Osteoblast (primary cell): ENCODE measurements at regions not wholly inside any gene's neighbourhood (a gene's known extent, or its start where the extent isn't known, plus 50 kb on each side); places are given as distances from the start of the nearest gene placed in this dataset.

Source experiments
- DNase-seq: peaks from one replicate; pipeline ENCODE4 v3.0.0; 2011; ENCODE audit warnings: low spot score, mixed read lengths; ENCODE audit not compliant: insufficient read length; ENCODE audit errors: missing footprints
- H2AFZ ChIP-seq: 2 replicates; pipeline ENCODE4 v1.6.0; 2011; ENCODE audit warnings: mild to moderate bottlenecking, low read length
- H3K27ac ChIP-seq: 2 replicates; pipeline ENCODE4 v1.5.1; 2011; ENCODE audit warnings: mild to moderate bottlenecking, low read depth, low read length, moderate library complexity
- H3K27me3 ChIP-seq: 2 replicates; pipeline ENCODE4 v1.6.0; 2012; ENCODE audit warnings: mild to moderate bottlenecking, control low read depth, inconsistent platforms, low read length, moderate library complexity; ENCODE audit not compliant: insufficient read depth
- H3K36me3 ChIP-seq: 2 replicates; pipeline ENCODE4 v1.5.1; 2011; ENCODE audit warnings: mild to moderate bottlenecking, low read length, control low read depth, moderate library complexity; ENCODE audit not compliant: insufficient read depth
- H3K4me1 ChIP-seq: 2 replicates; pipeline ENCODE4 v1.5.1; 2011; ENCODE audit warnings: mild to moderate bottlenecking, low read length, control low read depth, moderate library complexity; ENCODE audit not compliant: insufficient read depth
- H3K4me2 ChIP-seq: 2 replicates; pipeline ENCODE4 v1.6.0; 2011; ENCODE audit warnings: mild to moderate bottlenecking, low read length; ENCODE audit not compliant: insufficient read depth
- H3K4me3 ChIP-seq: fragments of 200-600 bp; sonication (generic); 3 replicates; pipeline ENCODE4 v1.5.1; 2012; ENCODE audit warnings: mild to moderate bottlenecking, low read length, inconsistent platforms; ENCODE audit not compliant: insufficient read depth
- H3K79me2 ChIP-seq: 2 replicates; pipeline ENCODE4 v1.6.0; 2012; ENCODE audit warnings: mild to moderate bottlenecking, low read length, control low read depth, inconsistent platforms; ENCODE audit not compliant: insufficient read depth
- H3K9me3 ChIP-seq: 2 replicates; pipeline ENCODE4 v1.5.1; 2011; ENCODE audit warnings: low read depth, low read length, control low read depth
- H4K20me1 ChIP-seq: 2 replicates; pipeline ENCODE4 v1.6.0; 2012; ENCODE audit warnings: mild to moderate bottlenecking, low read length, control low read depth; ENCODE audit not compliant: insufficient read depth
- CTCF ChIP-seq: IDR thresholded peaks from 2 replicates; pipeline ENCODE4 v1.5.1; 2011; ENCODE audit warnings: mild to moderate bottlenecking, low read depth, low read length, moderate library complexity; ENCODE audit errors: extremely low read depth

DNA sequence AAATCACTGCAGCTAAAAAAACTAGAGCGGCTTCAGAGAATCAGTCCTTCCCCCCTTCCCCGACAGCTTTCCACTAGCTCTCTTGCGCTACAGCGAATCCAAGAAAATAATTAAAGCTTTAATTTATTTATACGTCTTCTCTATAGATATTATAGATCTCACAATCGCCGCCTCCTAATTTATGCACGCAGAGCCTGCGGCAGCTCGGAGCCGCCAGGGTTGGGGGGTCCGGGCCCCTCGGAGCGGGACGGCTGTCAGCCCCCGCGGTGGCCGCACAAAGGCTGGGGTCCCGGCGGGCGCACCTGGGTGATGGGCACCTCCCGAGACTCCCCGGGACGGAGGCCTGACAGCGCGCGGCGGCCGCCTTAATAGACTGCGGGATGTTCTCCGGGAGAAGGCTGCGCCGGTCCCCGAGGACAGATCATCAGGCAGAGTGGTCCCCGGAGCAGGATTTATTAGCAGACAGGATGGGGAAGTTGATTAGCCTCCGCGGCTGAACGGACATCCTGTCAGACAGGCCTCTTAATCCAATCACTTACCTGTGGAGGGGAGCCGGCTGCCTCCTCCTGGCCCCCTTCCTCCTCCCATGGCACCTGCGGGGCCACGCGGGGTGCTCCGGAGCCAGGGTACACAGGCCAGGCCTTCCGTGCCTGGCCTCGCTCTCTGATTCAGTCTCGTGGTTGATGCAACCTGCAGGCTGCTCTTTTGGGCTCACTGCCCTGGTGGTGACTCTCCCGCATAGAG, 166.8 kb downstream of the MELK start:
- Histone ChIP-seq H3K79me2 (no peaks in the 10 kb centered on the region), H3K27ac (no peak overlapping the region), H2AFZ (no peak overlapping the region), H4K20me1 (no peaks in the 10 kb centered on the region), H3K36me3 (no peaks in the 10 kb centered on the region), H3K4me1 (peaks cover 3% of the 10 kb centered on the region), H3K9me3 (no peaks in the 10 kb centered on the region), H3K4me3 (no peak overlapping the region), H3K4me2 (no peak overlapping the region), H3K27me3 (peaks cover 36% of the 10 kb centered on the region)
- peak; percentile 78 for DNase-seq
- TF ChIP-seq CTCF = no peak

- Histone ChIP-seq H4K20me1 (no peaks in the 10 kb centered on the region), H3K36me3 (no peaks in the 10 kb centered on the region), H3K4me2 (no peak overlapping the region), H2AFZ (no peak overlapping the region), H3K9me3 (no peaks in the 10 kb centered on the region), H3K27me3 (peaks cover 31% of the 10 kb centered on the region), H3K4me1 (peaks cover 3% of the 10 kb centered on the region), H3K4me3 (no peak overlapping the region), H3K27ac (no peak overlapping the region), H3K79me2 (no peaks in the 10 kb centered on the region)
- no peak for DNase-seq
- no peak for TF ChIP-seq CTCF
These were observed 169.6 kb downstream of the MELK start for GRCh38 chr9:36742264-36742663.

GRCh38 chr9:36744678-36745077, 172.0 kb downstream of the MELK start:
- H3K9me3 ChIP-seq = no peaks in the 10 kb centered on the region
- H2AFZ ChIP-seq = no peak overlapping the region
- H3K27me3 ChIP-seq = peaks cover 23% of the 10 kb centered on the region
- TF ChIP-seq CTCF = no peak
- H4K20me1 ChIP-seq = no peaks in the 10 kb centered on the region
- no peak overlapping the region for H3K27ac ChIP-seq
- H3K4me2 ChIP-seq = no peak overlapping the region
- H3K4me1 ChIP-seq = no peaks in the 10 kb centered on the region
- H3K79me2 ChIP-seq = no peaks in the 10 kb centered on the region
- H3K4me3 ChIP-seq = no peak overlapping the region
- no peak for DNase-seq
- H3K36me3 ChIP-seq = no peaks in the 10 kb centered on the region

- TF ChIP-seq CTCF = no peak
- DNase-seq = peak; percentile 85
- Histone ChIP-seq H3K27ac (no peak overlapping the region), H3K4me2 (no peak overlapping the region), H3K36me3 (no peaks in the 10 kb centered on the region), H3K27me3 (peaks cover 10% of the 10 kb centered on the region), H3K9me3 (no peaks in the 10 kb centered on the region), H4K20me1 (no peaks in the 10 kb centered on the region), H2AFZ (no peak overlapping the region), H3K4me1 (no peaks in the 10 kb centered on the region), H3K4me3 (no peak overlapping the region), H3K79me2 (no peaks in the 10 kb centered on the region)
These were observed 173.3 kb downstream of the MELK start for GRCh38 chr9:36745977-36746376.
